Cardiac fibroblast (primary cell): ENCODE measurements at regions not wholly inside any gene's neighbourhood (a gene's known extent, or its start where the extent isn't known, plus 50 kb on each side); places are given as distances from the start of the nearest gene placed in this dataset.

Source experiments
- DNase-seq, 2 donors: peaks; one replicate each; pipeline versions ENCODE4 v3.0.0 to v3.0.0-alpha.2; 2010; ENCODE audit warnings: low read depth in 2 of 2
- H3K4me3 ChIP-seq, 2 donors: replicated peaks in 1 of 2; 1 replicate in 1 of 2; 2 replicates in 1 of 2; pipeline ENCODE4 v1.5.1; 2011; ENCODE audit warnings: low read depth in 2 of 2, low read length in 2 of 2, mild to moderate bottlenecking in 2 of 2, moderate library complexity in 1 of 2
- CTCF ChIP-seq: IDR thresholded peaks from one replicate; pipeline ENCODE4 v1.5.1; 2011; ENCODE audit warnings: low read depth, mild to moderate bottlenecking, low read length, inconsistent platforms

- no peak overlapping the region for H3K4me3 ChIP-seq
- TF ChIP-seq CTCF: no peak
- peak; percentile 46 to 67 for DNase-seq
Observed at GRCh38 chr2:74764429-74765272, 69.3 kb upstream of the HK2 start.

GRCh38 chr2:74766780-74767179, 67.1 kb upstream of the HK2 start:
- no peak for DNase-seq
- TF ChIP-seq CTCF: no peak
- no peak overlapping the region for H3K4me3 ChIP-seq

GRCh38 chr2:74767618-74768017, 66.3 kb upstream of the HK2 start:
- no peak for DNase-seq
- H3K4me3 ChIP-seq: no peak overlapping the region
- TF ChIP-seq CTCF: no peak

GRCh38 chr2:74768401-74768914, 65.5 kb upstream of the HK2 start:
- no peak for TF ChIP-seq CTCF
- DNase-seq: peak; percentile 48 to 74
- no peak overlapping the region for H3K4me3 ChIP-seq

GRCh38 chr2:74772046-74772445, 61.9 kb upstream of the HK2 start:
- DNase-seq: peak; percentile 5 to 16
- no peak overlapping the region for H3K4me3 ChIP-seq
- no peak for TF ChIP-seq CTCF

GRCh38 chr2:74777161-74777900, 56.6 kb upstream of the HK2 start:
- no peak overlapping the region for H3K4me3 ChIP-seq
- no peak for DNase-seq
- no peak for TF ChIP-seq CTCF
